ENCODE measurements at regions not wholly inside any gene's neighbourhood (a gene's known extent, or its start where the extent isn't known, plus 50 kb on each side); places are given as distances from the start of the nearest gene placed in this dataset.

GRCh38 chr4:136355970-136356369, 1176.3 kb downstream of the PCDH18 start:
- DNase-seq: no peak

- no peak for DNase-seq
Measured at GRCh38 chr4:136343340-136343739, 1189.0 kb downstream of the PCDH18 start.

GRCh38 chr4:136342666-136343065, 1189.6 kb downstream of the PCDH18 start:
- DNase-seq: no peak

- DNase-seq: no peak
Measured at GRCh38 chr4:136337216-136337615, 1195.1 kb downstream of the PCDH18 start.

- DNase-seq: no peak
Measured at GRCh38 chr4:136336479-136336878, 1195.8 kb downstream of the PCDH18 start.

GRCh38 chr4:136329042-136329662, 1203.1 kb downstream of the PCDH18 start:
- no peak for DNase-seq

- DNase-seq: no peak
Measured at GRCh38 chr4:136328131-136328530, 1204.2 kb downstream of the PCDH18 start.

- no peak for DNase-seq
Measured at GRCh38 chr4:136320465-136320813, 1211.9 kb downstream of the PCDH18 start.

- DNase-seq: no peak
Measured at GRCh38 chr4:136319789-136320464, 1212.4 kb downstream of the PCDH18 start.

- no peak for DNase-seq
Measured at GRCh38 chr4:136316961-136317360, 1215.3 kb downstream of the PCDH18 start.

- no peak for DNase-seq
Measured at GRCh38 chr4:136314686-136315085, 1217.6 kb downstream of the PCDH18 start.

GRCh38 chr4:136311774-136312173, 1220.5 kb downstream of the PCDH18 start:
- no peak for DNase-seq

GRCh38 chr4:136307765-136308164, 1224.5 kb downstream of the PCDH18 start:
- no peak for DNase-seq

- DNase-seq: no peak
Measured at GRCh38 chr4:136306361-136306760, 1225.9 kb downstream of the PCDH18 start.

- no peak for DNase-seq
Measured at GRCh38 chr4:136302566-136302965, 1229.7 kb downstream of the PCDH18 start.

GRCh38 chr4:136301749-136302495, 1230.4 kb downstream of the PCDH18 start:
- DNase-seq: no peak

GRCh38 chr4:136283977-136284376, 1248.3 kb downstream of the PCDH18 start:
- DNase-seq: no peak

- no peak for DNase-seq
Measured at GRCh38 chr4:136281889-136282288, 1250.4 kb downstream of the PCDH18 start.

GRCh38 chr4:136281307-136281706, 1251.0 kb downstream of the PCDH18 start:
- no peak for DNase-seq

- no peak for DNase-seq
Measured at GRCh38 chr4:136277741-136278140, 1254.6 kb downstream of the PCDH18 start.

GRCh38 chr4:136246876-136247275, 1285.4 kb downstream of the PCDH18 start:
- no peak for DNase-seq

GRCh38 chr4:136241221-136241986, 1290.9 kb downstream of the PCDH18 start:
- no peak for DNase-seq

GRCh38 chr4:136227315-136227714, 1305.0 kb downstream of the PCDH18 start:
- DNase-seq: no peak
